ENCODE measurements at regions not wholly inside any gene's neighbourhood (a gene's known extent, or its start where the extent isn't known, plus 50 kb on each side); places are given as distances from the start of the nearest gene placed in this dataset.

DNA sequence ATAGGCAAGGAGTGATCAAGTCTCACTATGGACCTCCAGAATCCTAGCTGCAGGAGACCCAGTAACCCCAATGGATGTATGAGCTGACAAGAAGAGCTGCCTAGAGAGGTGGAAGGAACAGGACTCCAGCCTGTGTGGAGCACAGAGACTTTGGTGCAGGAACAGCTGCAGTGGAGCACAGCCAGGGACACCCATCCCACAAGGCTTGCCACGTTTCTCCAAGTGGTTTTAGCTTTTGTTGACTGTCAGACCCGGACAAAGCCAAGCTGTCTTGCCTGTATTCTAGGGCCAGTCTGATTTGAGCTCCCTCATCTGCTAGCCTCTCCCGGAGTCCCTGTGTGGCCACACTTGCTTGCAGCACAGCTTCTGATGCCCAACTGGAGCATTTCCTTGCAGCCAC is 224.7 kb downstream of the CHRM2 start:
- TF ChIP-seq EZH2 (IDR thresholded peaks at IDR 0.05; ENCODE audit: borderline replicate concordance, low read depth, low read length, poor library complexity, severe bottlenecking), result no peak
- TF ChIP-seq, protein P1, sequence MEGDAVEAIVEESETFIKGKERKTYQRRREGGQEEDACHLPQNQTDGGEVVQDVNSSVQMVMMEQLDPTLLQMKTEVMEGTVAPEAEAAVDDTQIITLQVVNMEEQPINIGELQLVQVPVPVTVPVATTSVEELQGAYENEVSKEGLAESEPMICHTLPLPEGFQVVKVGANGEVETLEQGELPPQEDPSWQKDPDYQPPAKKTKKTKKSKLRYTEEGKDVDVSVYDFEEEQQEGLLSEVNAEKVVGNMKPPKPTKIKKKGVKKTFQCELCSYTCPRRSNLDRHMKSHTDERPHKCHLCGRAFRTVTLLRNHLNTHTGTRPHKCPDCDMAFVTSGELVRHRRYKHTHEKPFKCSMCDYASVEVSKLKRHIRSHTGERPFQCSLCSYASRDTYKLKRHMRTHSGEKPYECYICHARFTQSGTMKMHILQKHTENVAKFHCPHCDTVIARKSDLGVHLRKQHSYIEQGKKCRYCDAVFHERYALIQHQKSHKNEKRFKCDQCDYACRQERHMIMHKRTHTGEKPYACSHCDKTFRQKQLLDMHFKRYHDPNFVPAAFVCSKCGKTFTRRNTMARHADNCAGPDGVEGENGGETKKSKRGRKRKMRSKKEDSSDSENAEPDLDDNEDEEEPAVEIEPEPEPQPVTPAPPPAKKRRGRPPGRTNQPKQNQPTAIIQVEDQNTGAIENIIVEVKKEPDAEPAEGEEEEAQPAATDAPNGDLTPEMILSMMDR (conservative IDR thresholded peaks at IDR 0.05; ENCODE audit: low read depth, low read length), result no peak

Data from A673 (cell line).